PFSK-1 (cell line): ENCODE measurements at regions not wholly inside any gene's neighbourhood (a gene's known extent, or its start where the extent isn't known, plus 50 kb on each side); places are given as distances from the start of the nearest gene placed in this dataset.

ENCODE experiments used
- FOXP2 ChIP-seq: optimal IDR thresholded peaks from 2 replicates; pipeline ENCODE3; 2011; ENCODE audit warnings: borderline replicate concordance, control low read depth, inconsistent platforms; ENCODE audit not compliant: insufficient read depth; ENCODE audit errors: extremely low read length, extremely low read depth
- POLR2AphosphoS5 ChIP-seq: IDR thresholded peaks from 2 replicates; pipeline ENCODE4 v1.6.1; 2012; ENCODE audit warnings: low read depth, mild to moderate bottlenecking, control low read depth, low read length, moderate library complexity
- REST ChIP-seq, 2 experiments: IDR thresholded peaks; 2 replicates each; pipeline versions ENCODE4 v1.6.1 to v1.8.0; 2011 to 2012; ENCODE audit warnings: low read depth in 2 of 2, low read length in 2 of 2, control low read depth in 1 of 2, inconsistent platforms in 1 of 2, mild to moderate bottlenecking in 1 of 2, moderate library complexity in 1 of 2; ENCODE audit not compliant: insufficient read depth in 1 of 2
- SIN3A ChIP-seq: IDR thresholded peaks from 2 replicates; pipeline ENCODE4 v1.6.1; 2012; ENCODE audit warnings: mild to moderate bottlenecking, low read length, moderate library complexity, borderline replicate concordance; ENCODE audit not compliant: insufficient read depth
- TAF1 ChIP-seq: IDR thresholded peaks from 2 replicates; pipeline ENCODE4 v1.6.1; 2012; ENCODE audit warnings: low read length, control low read depth, borderline replicate concordance; ENCODE audit not compliant: insufficient read depth

- TF ChIP-seq SIN3A (no peak), POLR2AphosphoS5 (no peak), TAF1 (no peak), REST (IDR thresholded peaks at IDR 0.05; ENCODE audit: insufficient read depth in 1 of 2, low read depth in 2 of 2, low read length in 2 of 2) (no peak), FOXP2 (no peak)
Observed at GRCh38 chr9:25557645-25558300, 120.5 kb downstream of the TUSC1 start.

GRCh38 chr9:25556540-25556939 lies 121.7 kb downstream of the TUSC1 start:
- TF ChIP-seq REST (IDR thresholded peaks at IDR 0.05; ENCODE audit: insufficient read depth in 1 of 2, low read depth in 2 of 2, low read length in 2 of 2): no peak
- TF ChIP-seq TAF1: no peak

- TF ChIP-seq TAF1: no peak
- no peak for TF ChIP-seq SIN3A
- TF ChIP-seq FOXP2: no peak
- TF ChIP-seq REST (IDR thresholded peaks at IDR 0.05; ENCODE audit: insufficient read depth in 1 of 2, low read depth in 2 of 2, low read length in 2 of 2): no peak
- no peak for TF ChIP-seq POLR2AphosphoS5
Observed at GRCh38 chr9:25548847-25549246, 129.4 kb downstream of the TUSC1 start.

GRCh38 chr9:25543806-25544205 lies 134.4 kb downstream of the TUSC1 start:
- TF ChIP-seq FOXP2: no peak
- no peak for TF ChIP-seq TAF1
- no peak for TF ChIP-seq POLR2AphosphoS5
- TF ChIP-seq REST (IDR thresholded peaks at IDR 0.05; ENCODE audit: insufficient read depth in 1 of 2, low read depth in 2 of 2, low read length in 2 of 2): no peak
- no peak for TF ChIP-seq SIN3A

- TF ChIP-seq REST (IDR thresholded peaks at IDR 0.05; ENCODE audit: insufficient read depth in 1 of 2, low read depth in 2 of 2, low read length in 2 of 2) (no peak), TAF1 (no peak), SIN3A (no peak), FOXP2 (no peak), POLR2AphosphoS5 (no peak)
Observed at GRCh38 chr9:25542319-25542718, 135.9 kb downstream of the TUSC1 start.
